ENCODE measurements at regions not wholly inside any gene's neighbourhood (a gene's known extent, or its start where the extent isn't known, plus 50 kb on each side); places are given as distances from the start of the nearest gene placed in this dataset.

DNA sequence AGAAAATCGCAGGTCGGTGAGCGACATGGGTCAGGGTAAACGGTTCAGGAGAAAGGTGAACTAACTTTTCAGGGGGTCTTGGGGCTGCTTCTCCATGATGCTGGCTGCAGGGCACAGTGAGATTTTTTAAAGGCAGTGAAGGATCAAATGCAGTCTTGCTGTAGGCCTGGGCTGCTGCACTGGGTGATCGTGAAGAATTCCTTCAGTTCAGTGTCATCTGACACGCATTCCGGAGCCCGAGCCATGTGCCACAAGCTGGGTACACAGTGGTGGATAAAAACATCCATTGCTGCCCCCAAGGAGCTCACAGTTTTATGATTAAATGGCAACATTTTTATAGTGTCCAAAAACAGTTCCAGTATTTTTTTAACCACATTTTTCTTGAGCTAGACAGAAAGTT is 56.3 kb upstream of the GPR12 start:
- TF ChIP-seq, protein P1, sequence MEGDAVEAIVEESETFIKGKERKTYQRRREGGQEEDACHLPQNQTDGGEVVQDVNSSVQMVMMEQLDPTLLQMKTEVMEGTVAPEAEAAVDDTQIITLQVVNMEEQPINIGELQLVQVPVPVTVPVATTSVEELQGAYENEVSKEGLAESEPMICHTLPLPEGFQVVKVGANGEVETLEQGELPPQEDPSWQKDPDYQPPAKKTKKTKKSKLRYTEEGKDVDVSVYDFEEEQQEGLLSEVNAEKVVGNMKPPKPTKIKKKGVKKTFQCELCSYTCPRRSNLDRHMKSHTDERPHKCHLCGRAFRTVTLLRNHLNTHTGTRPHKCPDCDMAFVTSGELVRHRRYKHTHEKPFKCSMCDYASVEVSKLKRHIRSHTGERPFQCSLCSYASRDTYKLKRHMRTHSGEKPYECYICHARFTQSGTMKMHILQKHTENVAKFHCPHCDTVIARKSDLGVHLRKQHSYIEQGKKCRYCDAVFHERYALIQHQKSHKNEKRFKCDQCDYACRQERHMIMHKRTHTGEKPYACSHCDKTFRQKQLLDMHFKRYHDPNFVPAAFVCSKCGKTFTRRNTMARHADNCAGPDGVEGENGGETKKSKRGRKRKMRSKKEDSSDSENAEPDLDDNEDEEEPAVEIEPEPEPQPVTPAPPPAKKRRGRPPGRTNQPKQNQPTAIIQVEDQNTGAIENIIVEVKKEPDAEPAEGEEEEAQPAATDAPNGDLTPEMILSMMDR (IDR thresholded peaks at IDR 0.05; ENCODE audit: low read depth, low read length): no peak
- TF ChIP-seq EZH2phosphoT487 (IDR thresholded peaks at IDR 0.05; ENCODE audit: low read depth): no peak

All from OCI-LY3 (cell line).